SKM-1 treated with dmso at 0.1 percent for 144 hours (cell line): ENCODE measurements at regions not wholly inside any gene's neighbourhood (a gene's known extent, or its start where the extent isn't known, plus 50 kb on each side); places are given as distances from the start of the nearest gene placed in this dataset.

ENCODE experiments used
- DNase-seq: peaks from one replicate; lab custom pipeline; 2025; ENCODE audit not compliant: unreplicated experiment; lab: John Stamatoyannopoulos, UW

GRCh38 chr10:124346831-124347230 lies 71.9 kb downstream of the OAT start:
- DNase-seq, result no peak

- no peak for DNase-seq
Observed at GRCh38 chr10:124345521-124345920, 73.2 kb downstream of the OAT start.

- no peak for DNase-seq
Observed at GRCh38 chr10:124344931-124345330, 73.8 kb downstream of the OAT start.

- DNase-seq, result no peak
Observed at GRCh38 chr10:124344266-124344590, 74.5 kb downstream of the OAT start.

GRCh38 chr10:124343351-124344265 lies 75.1 kb downstream of the OAT start:
- DNase-seq, result no peak

- DNase-seq, result no peak
Observed at GRCh38 chr10:124342821-124343170, 75.9 kb downstream of the OAT start.

GRCh38 chr10:124342136-124342820 lies 76.4 kb downstream of the OAT start:
- no peak for DNase-seq

- DNase-seq, result no peak
Observed at GRCh38 chr10:124341768-124342135, 77.0 kb downstream of the OAT start.

GRCh38 chr10:124340033-124340760 lies 78.5 kb downstream of the OAT start:
- DNase-seq, result no peak

GRCh38 chr10:124339119-124340032 lies 79.3 kb downstream of the OAT start:
- DNase-seq, result no peak

GRCh38 chr10:124338276-124338925 lies 80.3 kb downstream of the OAT start:
- DNase-seq, result no peak

- DNase-seq, result no peak
Observed at GRCh38 chr10:124336186-124336585, 82.5 kb downstream of the OAT start.

GRCh38 chr10:124333931-124334330 lies 84.8 kb downstream of the OAT start:
- DNase-seq, result no peak

- DNase-seq, result no peak
Observed at GRCh38 chr10:124332426-124332825, 86.3 kb downstream of the OAT start.

- no peak for DNase-seq
Observed at GRCh38 chr10:124329941-124330340, 88.8 kb downstream of the OAT start.

- DNase-seq, result no peak
Observed at GRCh38 chr10:124329362-124329761, 89.4 kb downstream of the OAT start.

GRCh38 chr10:124328477-124329220 lies 90.1 kb downstream of the OAT start:
- no peak for DNase-seq

GRCh38 chr10:124325998-124326636 lies 92.6 kb downstream of the OAT start:
- no peak for DNase-seq

GRCh38 chr10:124325633-124325914 lies 93.1 kb downstream of the OAT start:
- DNase-seq, result no peak
